GM12874 (cell line): ENCODE measurements at regions not wholly inside any gene's neighbourhood (a gene's known extent, or its start where the extent isn't known, plus 50 kb on each side); places are given as distances from the start of the nearest gene placed in this dataset.

ENCODE experiments used
- TF ChIP-seq, protein P1 (sequence below): IDR thresholded peaks from 2 replicates; pipeline ENCODE4 v1.5.1; 2011; ENCODE audit warnings: low read depth, mild to moderate bottlenecking, control low read depth, low read length, moderate library complexity; ENCODE audit not compliant: insufficient read depth

DNA sequence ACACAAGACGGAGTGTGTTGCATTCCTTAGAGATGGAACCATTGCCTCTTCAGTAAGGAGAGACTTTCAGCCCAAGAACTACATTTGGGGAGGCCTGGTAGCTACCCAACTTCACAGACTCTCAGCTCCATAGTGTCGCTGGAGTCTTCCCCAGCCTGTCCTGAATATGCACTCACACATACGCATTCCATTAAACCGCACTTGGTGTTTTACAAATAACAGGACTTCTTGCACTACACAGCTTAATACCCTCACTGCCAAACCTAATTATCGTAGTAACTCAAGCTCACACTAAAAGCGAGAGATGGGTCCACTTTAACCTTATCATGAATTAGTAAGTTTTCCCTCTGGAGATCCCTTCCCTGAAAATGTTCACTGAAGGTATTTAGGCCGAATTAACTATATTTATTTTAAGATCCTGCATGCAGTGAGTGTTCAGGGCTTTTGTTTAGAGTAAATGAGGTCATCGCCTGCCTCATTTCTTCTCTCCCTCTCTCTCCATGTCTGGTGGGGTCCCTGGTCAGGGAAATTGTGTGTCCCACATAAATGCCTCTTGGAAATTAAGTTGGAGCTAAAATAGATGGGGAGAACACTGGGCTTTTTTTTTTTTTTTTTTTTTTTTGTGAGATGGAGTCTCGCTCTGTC, 171.9 kb downstream of the FAM43A start:
- TF ChIP-seq, protein P1, sequence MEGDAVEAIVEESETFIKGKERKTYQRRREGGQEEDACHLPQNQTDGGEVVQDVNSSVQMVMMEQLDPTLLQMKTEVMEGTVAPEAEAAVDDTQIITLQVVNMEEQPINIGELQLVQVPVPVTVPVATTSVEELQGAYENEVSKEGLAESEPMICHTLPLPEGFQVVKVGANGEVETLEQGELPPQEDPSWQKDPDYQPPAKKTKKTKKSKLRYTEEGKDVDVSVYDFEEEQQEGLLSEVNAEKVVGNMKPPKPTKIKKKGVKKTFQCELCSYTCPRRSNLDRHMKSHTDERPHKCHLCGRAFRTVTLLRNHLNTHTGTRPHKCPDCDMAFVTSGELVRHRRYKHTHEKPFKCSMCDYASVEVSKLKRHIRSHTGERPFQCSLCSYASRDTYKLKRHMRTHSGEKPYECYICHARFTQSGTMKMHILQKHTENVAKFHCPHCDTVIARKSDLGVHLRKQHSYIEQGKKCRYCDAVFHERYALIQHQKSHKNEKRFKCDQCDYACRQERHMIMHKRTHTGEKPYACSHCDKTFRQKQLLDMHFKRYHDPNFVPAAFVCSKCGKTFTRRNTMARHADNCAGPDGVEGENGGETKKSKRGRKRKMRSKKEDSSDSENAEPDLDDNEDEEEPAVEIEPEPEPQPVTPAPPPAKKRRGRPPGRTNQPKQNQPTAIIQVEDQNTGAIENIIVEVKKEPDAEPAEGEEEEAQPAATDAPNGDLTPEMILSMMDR = no peak

DNA sequence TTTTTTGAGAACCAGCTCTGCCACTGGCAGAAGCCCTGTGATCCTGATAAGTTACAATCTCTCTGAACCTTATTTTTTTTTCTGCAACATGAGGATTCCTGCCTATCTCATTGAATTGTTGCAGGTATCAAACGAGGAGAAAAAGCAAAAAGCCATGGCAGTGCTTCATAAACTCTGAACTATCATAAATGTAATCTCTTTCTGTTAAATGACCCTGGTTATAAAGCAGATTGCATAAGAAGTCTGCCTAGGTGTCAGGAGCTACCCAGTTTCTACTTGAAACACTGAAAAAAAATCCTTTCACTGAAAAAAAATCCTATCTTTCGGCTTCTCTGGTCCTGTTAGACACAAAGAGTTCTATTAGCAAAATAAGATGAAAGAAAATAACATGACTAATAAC, 172.7 kb downstream of the FAM43A start:
- TF ChIP-seq, protein P1 = no peak

GRCh38 chr3:194860725-194861124, 175.0 kb downstream of the FAM43A start:
- TF ChIP-seq, protein P1 = no peak

DNA sequence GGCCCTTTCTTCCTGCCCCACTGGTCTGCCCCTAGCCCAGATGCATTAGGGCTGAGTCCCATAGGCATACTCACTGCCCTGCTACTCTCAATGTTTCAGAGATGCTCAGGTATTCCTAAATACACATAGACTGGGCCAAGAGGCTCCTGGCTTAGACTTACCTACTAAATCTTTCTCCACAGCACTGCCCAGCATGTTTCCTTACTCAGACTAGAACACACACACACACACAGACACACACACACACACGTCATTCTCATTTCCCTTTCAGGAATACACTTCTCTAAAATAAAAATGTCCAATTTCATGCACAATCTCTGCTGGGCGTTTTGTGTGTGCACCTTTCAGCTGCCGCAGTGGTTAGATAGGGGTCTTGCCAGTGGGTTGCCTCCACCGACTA, 175.7 kb downstream of the FAM43A start:
- TF ChIP-seq, protein P1 = no peak

DNA sequence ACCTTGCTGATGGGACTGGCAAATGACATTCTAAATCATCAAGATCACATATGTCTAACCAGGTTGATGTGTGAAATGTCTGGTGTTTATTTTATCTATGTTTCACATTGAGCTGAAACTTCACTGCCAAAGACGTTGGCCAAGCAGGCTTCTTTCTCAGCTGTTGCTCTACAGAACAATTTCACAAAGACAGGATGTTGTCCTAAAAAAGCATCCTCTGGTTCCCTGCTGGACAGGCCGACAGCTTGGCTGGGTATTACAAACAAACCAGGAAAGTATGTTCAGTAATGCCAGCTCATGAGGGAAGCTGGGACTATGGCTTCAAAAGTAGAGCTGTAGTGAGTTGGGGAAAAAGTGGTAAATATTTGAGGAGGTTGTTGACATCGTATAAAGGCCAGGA, 179.4 kb downstream of the FAM43A start:
- TF ChIP-seq, protein P1 = no peak

DNA sequence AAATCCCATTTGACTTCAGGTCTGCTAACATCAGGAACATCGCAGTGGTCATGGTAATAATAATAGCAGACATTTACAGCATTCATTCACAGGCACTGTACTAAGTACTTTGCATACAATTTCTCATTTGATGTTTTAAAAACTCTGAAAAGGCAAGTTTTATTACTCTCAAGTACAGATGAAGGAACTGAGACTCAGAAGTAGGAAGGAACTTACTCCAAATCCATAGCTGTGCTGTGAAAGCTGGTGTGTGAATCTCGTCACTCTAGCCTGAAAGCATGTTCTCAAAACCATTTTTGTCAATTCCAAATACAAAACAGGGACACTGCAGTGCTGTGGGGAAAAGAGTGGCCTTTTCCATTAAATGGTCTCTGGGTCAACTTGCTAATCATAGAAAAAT, 179.9 kb downstream of the FAM43A start:
- TF ChIP-seq, protein P1 = no peak

DNA sequence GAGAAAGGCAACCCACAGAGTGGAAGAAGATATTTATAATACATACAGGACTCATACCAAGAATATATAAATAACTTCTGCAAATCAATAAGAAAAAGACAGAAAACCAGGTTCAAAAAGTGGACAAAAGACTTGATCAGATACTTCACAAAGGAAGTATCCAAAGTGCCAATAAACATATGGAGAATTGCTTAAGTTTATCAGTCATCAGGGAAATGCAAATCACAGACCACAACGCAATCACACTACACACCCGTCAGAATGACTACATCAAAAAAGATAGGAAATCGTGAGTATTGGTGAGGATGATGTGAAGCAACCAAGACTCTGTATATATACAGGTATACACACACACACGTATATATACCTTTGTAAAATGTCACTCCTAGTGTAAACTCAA, 180.6 kb downstream of the FAM43A start:
- TF ChIP-seq, protein P1 = no peak
